ENCODE measurements at regions not wholly inside any gene's neighbourhood (a gene's known extent, or its start where the extent isn't known, plus 50 kb on each side); places are given as distances from the start of the nearest gene placed in this dataset.

DNA sequence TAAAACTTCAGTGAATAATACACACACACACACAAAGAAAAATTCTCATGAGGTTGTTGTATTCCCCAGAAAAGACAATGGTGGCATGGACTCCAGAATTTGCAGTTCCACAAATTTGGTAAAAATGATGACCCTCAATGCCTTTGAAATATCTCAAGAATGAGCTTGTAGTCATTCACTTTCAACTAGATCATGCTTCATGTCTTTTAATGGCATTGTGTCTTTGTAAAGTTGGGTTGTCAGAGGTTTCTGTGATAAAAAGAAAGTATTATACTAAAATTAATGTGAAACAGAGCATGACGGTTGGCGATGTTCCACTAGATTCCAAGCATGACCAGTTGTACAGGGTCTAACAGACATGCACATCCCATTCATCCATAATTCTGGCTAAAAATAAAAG is 685.0 kb upstream of the FRG1 start:
- DNase-seq (ENCODE audit: low spot score in 2 of 2): no peak
- H3K9me3 ChIP-seq: peaks cover 0 to 11% (median 0%) of the 10 kb centered on the region in 4 donors
- TF ChIP-seq CTCF (IDR thresholded peaks at IDR 0.05) (no peak), EP300 (IDR thresholded peaks at IDR 0.05) (no peak), POLR2A (IDR thresholded peaks at IDR 0.05) (no peak)
- H3K27ac ChIP-seq: no peak overlapping the region
- 55 to 65% methylated on average over 2 of the region's 2 CpGs for WGBS, 2 donors
- H3K36me3 ChIP-seq: no peaks in the 10 kb centered on the region
- no peaks in the 10 kb centered on the region for H3K4me1 ChIP-seq
- no peaks in the 10 kb centered on the region for H3K27me3 ChIP-seq
- no peak overlapping the region for H3K4me3 ChIP-seq

DNA sequence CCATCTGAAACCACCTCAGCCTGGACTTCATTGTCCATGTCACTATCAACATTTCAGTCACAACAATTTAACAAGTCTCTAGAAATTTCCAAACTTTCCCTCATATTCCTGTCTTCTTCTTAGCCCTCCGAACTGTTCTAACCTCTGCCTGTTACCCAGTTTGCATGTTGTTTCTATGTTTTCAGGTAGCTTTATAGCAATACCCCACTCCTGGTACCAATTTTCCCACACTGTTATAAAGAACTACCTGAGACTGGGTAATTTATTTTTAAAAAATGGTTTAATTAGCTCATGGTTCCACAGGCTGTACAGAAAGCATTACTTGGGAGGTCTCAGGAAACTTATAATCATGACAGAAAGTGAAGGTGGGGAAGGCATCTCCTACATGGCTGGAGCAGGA is 679.2 kb upstream of the FRG1 start:
- H3K9me3 ChIP-seq: peaks cover 0 to 5% (median 2%) of the 10 kb centered on the region in 4 donors
- no peaks in the 10 kb centered on the region for H3K27me3 ChIP-seq
- DNase-seq (ENCODE audit: low spot score in 2 of 2): no peak
- 89 to 100% methylated on average over 1 of the region's 1 CpG for WGBS, 2 donors
- H3K4me3 ChIP-seq: no peak overlapping the region
- no peaks in the 10 kb centered on the region for H3K4me1 ChIP-seq
- no peak for TF ChIP-seq EP300 (IDR thresholded peaks at IDR 0.05)
- H3K27ac ChIP-seq: no peak overlapping the region
- H3K36me3 ChIP-seq: no peaks in the 10 kb centered on the region

DNA sequence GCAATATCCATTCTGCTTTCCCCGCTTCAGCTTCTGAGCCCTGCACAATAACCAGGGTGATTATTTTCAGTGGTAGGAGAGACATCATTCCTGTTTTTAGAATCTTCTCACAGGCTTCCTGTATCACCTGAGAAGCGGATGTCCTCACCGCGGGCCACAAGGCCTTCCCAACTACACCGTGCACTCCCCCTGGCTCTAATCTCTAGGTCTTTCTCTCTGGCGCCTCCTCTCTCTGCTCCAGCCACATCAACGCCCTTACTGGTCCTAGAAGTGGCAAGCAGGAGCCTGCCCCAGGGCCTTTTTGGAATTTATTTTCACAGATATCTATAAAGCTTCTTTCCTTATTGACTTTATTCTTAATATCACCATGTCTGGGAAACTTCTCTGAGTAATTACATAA is 675.2 kb upstream of the FRG1 start:
- Histone ChIP-seq H3K4me1 (no peaks in the 10 kb centered on the region), H3K9me3 (peaks cover 0 to 5% (median 2%) of the 10 kb centered on the region in 4 donors), H3K27ac (no peak overlapping the region), H3K27me3 (no peaks in the 10 kb centered on the region), H3K4me3 (no peak overlapping the region), H3K36me3 (no peaks in the 10 kb centered on the region)
- 85 to 96% methylated on average over 7 of the region's 7 CpGs for WGBS, 2 donors
- no peak for DNase-seq (ENCODE audit: low spot score in 2 of 2)
- TF ChIP-seq EP300 (IDR thresholded peaks at IDR 0.05): no peak
- TF ChIP-seq CTCF (IDR thresholded peaks at IDR 0.05): no peak
- TF ChIP-seq POLR2A (IDR thresholded peaks at IDR 0.05): no peak

DNA sequence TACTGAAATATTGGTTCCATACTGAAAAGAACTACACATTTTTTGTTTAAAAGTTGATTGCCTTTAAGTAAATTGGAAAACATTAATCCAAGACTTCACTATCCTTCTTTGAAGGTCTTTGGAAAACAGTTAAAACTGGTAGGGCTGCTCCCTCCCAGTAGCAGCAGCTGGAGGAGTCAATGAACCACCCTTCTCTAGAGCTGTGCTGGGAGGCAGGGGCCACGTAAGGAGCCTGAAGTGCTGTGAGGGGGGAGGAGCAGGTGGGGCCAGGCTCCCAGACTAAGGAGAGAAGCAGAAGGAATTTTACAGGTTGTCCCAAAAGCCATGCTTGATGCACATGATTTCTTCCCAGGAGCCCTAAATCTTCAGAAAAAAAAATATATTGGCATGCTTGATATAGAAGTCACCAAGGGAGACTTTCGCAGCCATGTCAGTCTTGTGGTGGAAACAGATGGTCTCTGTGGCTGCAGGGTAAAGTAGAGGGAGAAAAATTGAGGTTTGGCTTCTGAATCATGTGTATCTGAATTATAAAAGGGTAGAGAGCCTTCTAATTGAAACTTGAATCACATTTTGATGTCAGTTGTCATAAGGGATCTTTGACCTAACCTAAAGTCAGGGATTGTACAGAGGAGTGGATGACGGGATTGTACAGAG is 673.2 kb upstream of the FRG1 start:
- peaks cover 0 to 3% (median 0%) of the 10 kb centered on the region in 4 donors for H3K9me3 ChIP-seq
- no peaks in the 10 kb centered on the region for H3K36me3 ChIP-seq
- no peak overlapping the region for H3K27ac ChIP-seq
- H3K4me1 ChIP-seq: no peaks in the 10 kb centered on the region
- TF ChIP-seq EP300 (IDR thresholded peaks at IDR 0.05) (no peak), POLR2A (IDR thresholded peaks at IDR 0.05) (no peak), CTCF (IDR thresholded peaks at IDR 0.05) (no peak)
- H3K27me3 ChIP-seq: no peaks in the 10 kb centered on the region
- WGBS, 2 donors: 82 to 90% methylated on average over 3 of the region's 3 CpGs
- H3K4me3 ChIP-seq: no peak overlapping the region
- DNase-seq (ENCODE audit: low spot score in 2 of 2): no peak

DNA sequence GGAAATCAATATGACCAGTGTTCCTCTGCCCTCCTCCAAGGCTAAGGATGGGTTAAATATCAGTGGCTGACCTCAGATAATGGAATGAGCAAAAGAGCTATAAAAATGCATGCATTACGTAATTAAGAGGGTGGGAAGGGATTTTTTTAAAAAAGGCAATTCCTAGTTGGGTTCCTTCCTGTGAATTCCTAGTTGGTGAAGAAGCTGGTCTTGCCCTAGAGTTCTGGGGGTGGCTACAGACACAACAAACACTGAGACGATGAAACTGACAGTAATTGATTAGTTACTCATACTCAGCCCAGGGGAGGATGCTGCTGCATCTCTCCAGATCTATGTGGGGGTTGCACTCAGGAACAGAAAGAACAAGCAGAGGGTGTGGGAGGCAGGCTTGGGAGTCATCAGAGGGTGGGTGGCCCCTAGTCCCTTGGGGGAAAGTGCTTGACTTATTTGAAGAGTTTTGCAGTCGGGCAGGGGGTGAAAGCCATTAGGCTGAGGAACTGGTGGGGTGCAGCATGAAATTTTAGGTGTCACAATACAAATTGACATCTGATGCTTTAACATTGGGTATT is 662.0 kb upstream of the FRG1 start:
- Histone ChIP-seq H3K36me3 (no peaks in the 10 kb centered on the region), H3K9me3 (no peaks in the 10 kb centered on the region), H3K27ac (no peak overlapping the region), H3K4me1 (no peaks in the 10 kb centered on the region), H3K27me3 (no peaks in the 10 kb centered on the region), H3K4me3 (no peak overlapping the region)
- no peak for DNase-seq (ENCODE audit: low spot score in 2 of 2)
- WGBS, 2 donors: 31 to 33% methylated on average over 3 of the region's 3 CpGs
- no peak for TF ChIP-seq CTCF (IDR thresholded peaks at IDR 0.05)
- no peak for TF ChIP-seq POLR2A (IDR thresholded peaks at IDR 0.05)
- no peak for TF ChIP-seq EP300 (IDR thresholded peaks at IDR 0.05)
